Stomach (tissue), 4 donors: ENCODE measurements at regions not wholly inside any gene's neighbourhood (a gene's known extent, or its start where the extent isn't known, plus 50 kb on each side); places are given as distances from the start of the nearest gene placed in this dataset.
"Not testable (repeated sequence)": the region's sequence is repeated elsewhere in the genome, so short reads cannot be mapped to it uniquely, and the experiment has no call there.

ENCODE experiments used
- POLR2A ChIP-seq, 4 donors: fragments of 450-650 bp; IDR thresholded peaks; one replicate each; pipeline ENCODE4 v1.6.1; 2016; ENCODE audit warnings: antibody characterized with exemption in 4 of 4, control low read depth in 2 of 4, mild to moderate bottlenecking in 1 of 4, moderate library complexity in 1 of 4
- POLR2AphosphoS5 ChIP-seq, 3 donors: sonication (generic); formaldehyde crosslinking; IDR thresholded peaks; one replicate each; pipeline ENCODE4 v1.6.1; 2016; ENCODE audit warnings: antibody characterized with exemption in 3 of 3
- TF ChIP-seq, protein P1 (sequence below), 7 experiments: fragments of 450-650 bp in 4 of 7; fragments of 200-600 bp in 3 of 7; sonication (generic) in 3 of 7; IDR thresholded peaks; one replicate each; pipeline ENCODE4 v1.5.1; 2016 to 2019; ENCODE audit warnings: antibody characterized with exemption in 7 of 7, control low read depth in 2 of 7, mild to moderate bottlenecking in 1 of 7

DNA sequence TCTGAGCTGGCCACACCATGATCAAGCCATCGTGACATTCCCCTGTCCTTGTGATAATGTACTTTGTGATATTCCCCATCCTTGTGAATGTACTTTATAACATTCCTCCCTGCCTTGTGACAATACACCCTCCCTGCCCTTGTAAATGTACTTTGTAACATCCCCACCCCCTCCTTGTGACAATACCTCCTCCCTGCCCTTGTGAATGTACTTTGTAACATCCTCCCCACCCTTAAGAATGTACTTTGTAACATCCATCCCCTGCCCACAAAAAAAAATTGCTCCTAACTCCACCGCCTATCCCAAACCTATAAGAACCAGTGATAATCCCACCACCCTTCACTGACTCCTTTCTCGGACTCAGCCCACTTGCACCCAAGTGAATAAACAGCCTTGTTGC lies 128.8 kb upstream of the ATF7IP start:
- not testable (repeated sequence) for TF ChIP-seq POLR2A, POLR2AphosphoS5 (IDR thresholded peaks at IDR 0.05)
- TF ChIP-seq, protein P1, sequence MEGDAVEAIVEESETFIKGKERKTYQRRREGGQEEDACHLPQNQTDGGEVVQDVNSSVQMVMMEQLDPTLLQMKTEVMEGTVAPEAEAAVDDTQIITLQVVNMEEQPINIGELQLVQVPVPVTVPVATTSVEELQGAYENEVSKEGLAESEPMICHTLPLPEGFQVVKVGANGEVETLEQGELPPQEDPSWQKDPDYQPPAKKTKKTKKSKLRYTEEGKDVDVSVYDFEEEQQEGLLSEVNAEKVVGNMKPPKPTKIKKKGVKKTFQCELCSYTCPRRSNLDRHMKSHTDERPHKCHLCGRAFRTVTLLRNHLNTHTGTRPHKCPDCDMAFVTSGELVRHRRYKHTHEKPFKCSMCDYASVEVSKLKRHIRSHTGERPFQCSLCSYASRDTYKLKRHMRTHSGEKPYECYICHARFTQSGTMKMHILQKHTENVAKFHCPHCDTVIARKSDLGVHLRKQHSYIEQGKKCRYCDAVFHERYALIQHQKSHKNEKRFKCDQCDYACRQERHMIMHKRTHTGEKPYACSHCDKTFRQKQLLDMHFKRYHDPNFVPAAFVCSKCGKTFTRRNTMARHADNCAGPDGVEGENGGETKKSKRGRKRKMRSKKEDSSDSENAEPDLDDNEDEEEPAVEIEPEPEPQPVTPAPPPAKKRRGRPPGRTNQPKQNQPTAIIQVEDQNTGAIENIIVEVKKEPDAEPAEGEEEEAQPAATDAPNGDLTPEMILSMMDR (IDR thresholded peaks at IDR 0.05): not testable (repeated sequence)
